SK-N-SH (cell line): ENCODE measurements at regions not wholly inside any gene's neighbourhood (a gene's known extent, or its start where the extent isn't known, plus 50 kb on each side); places are given as distances from the start of the nearest gene placed in this dataset.

Experiments
- CTCF ChIA-PET: fragments of 300-600, 350-600 bp; formaldehyde crosslinking; extraction: SDS; loops from one replicate; lab custom pipeline; 2021; lab: Yijun Ruan, JAX
- POLR2A ChIA-PET: fragments of 350-600 bp; sonication (Branson Sonifier 250); formaldehyde crosslinking; extraction: SDS; loops from one replicate; lab custom pipeline; 2020; ENCODE audit warnings: antibody characterized with exemption, inconsistent platforms; lab: Yijun Ruan, JAX
- DNase-seq: peaks from one replicate; pipeline ENCODE4 v3.0.0; 2012
- H2AFZ ChIP-seq: fragments of 200-600 bp; sonication (generic); 2 replicates; pipeline ENCODE4 v1.8.1; 2016; ENCODE audit warnings: antibody characterized with exemption, mild to moderate bottlenecking, low read depth
- H3F3A ChIP-seq: fragments of 200-600 bp; sonication (generic); replicated peaks from 2 replicates; pipeline ENCODE3; 2016; ENCODE audit warnings: antibody characterized with exemption, mild to moderate bottlenecking; ENCODE audit not compliant: insufficient read depth
- H3K27ac ChIP-seq, 2 experiments: fragments of 200-500 bp in 1 of 2; fragments of 200-600 bp in 1 of 2; sonication (Bioruptor generic) in 1 of 2; sonication (generic), shearing (Covaris generic) in 1 of 2; 2 replicates each; pipeline versions ENCODE4 v1.5.1 to v1.6.1; 2014 to 2016; ENCODE audit warnings: low read depth in 2 of 2, inconsistent platforms in 1 of 2, low read length in 1 of 2, mild to moderate bottlenecking in 1 of 2, mixed read lengths in 1 of 2
- H3K27me3 ChIP-seq: fragments of 200-600 bp; sonication (generic), shearing (Covaris generic); 2 replicates; pipeline ENCODE4 v1.6.1; 2016; ENCODE audit warnings: mixed run types; ENCODE audit not compliant: insufficient read depth
- H3K36me3 ChIP-seq, 2 experiments: fragments of 200-500 bp in 1 of 2; fragments of 200-600 bp in 1 of 2; sonication (Bioruptor generic) in 1 of 2; sonication (generic) in 1 of 2; replicated peaks in 1 of 2; 2 replicates each; pipeline versions ENCODE3 to v1.5.1; 2014 to 2016; ENCODE audit warnings: low read length in 1 of 2, mild to moderate bottlenecking in 1 of 2; ENCODE audit not compliant: insufficient read depth in 2 of 2, control insufficient read depth in 1 of 2
- H3K4me1 ChIP-seq, 2 experiments: fragments of 200-500 bp in 1 of 2; fragments of 200-600 bp in 1 of 2; sonication (Bioruptor generic) in 1 of 2; sonication (generic), shearing (Covaris generic) in 1 of 2; 2 replicates each; pipeline versions ENCODE4 v1.5.1 to v1.6.1; 2014 to 2016; ENCODE audit warnings: low read depth in 1 of 2, low read length in 1 of 2, mixed run types in 1 of 2; ENCODE audit not compliant: insufficient read depth in 2 of 2, control insufficient read depth in 1 of 2
- H3K4me2 ChIP-seq: fragments of 200-600 bp; sonication (generic), shearing (Covaris generic); 2 replicates; pipeline ENCODE4 v1.6.1; 2017; ENCODE audit warnings: mixed run types
- H3K4me3 ChIP-seq, 2 experiments: fragments of 200-500 bp in 1 of 2; fragments of 200-600 bp in 1 of 2; sonication (Bioruptor generic) in 1 of 2; sonication (generic), shearing (Covaris generic) in 1 of 2; 2 replicates each; pipeline versions ENCODE4 v1.5.1 to v1.8.1; 2014 to 2016; ENCODE audit warnings: low read depth in 2 of 2, inconsistent platforms in 1 of 2, low read length in 1 of 2, mild to moderate bottlenecking in 1 of 2, mixed read lengths in 1 of 2, moderate library complexity in 1 of 2
- H3K79me2 ChIP-seq: fragments of 200-600 bp; sonication (generic); 2 replicates; pipeline ENCODE4 v1.8.1; 2017; ENCODE audit warnings: mild to moderate bottlenecking; ENCODE audit not compliant: insufficient read depth
- H3K9ac ChIP-seq: fragments of 200-600 bp; sonication (generic); 2 replicates; pipeline ENCODE4 v1.6.1; 2017; ENCODE audit warnings: mixed run types
- H3K9me2 ChIP-seq: fragments of 200-600 bp; sonication (generic); 2 replicates; pipeline ENCODE4 v1.6.1; 2017; ENCODE audit warnings: mixed run types
- H3K9me3 ChIP-seq: fragments of 200-600 bp; sonication (generic); 2 replicates; pipeline ENCODE4 v1.6.1; 2017; ENCODE audit warnings: mixed run types, mild to moderate bottlenecking, moderate library complexity
- H4K20me1 ChIP-seq: fragments of 200-600 bp; sonication (generic); 2 replicates; pipeline ENCODE4 v1.6.1; 2017; ENCODE audit warnings: mild to moderate bottlenecking, mixed run types; ENCODE audit not compliant: insufficient read depth
- EP300 ChIP-seq, 2 experiments: IDR thresholded peaks; 2 replicates each; pipeline versions ENCODE4 v1.4.0 to v1.6.1; 2012; ENCODE audit warnings: borderline replicate concordance in 1 of 2, low read depth in 1 of 2, low read length in 1 of 2
- EZH2phosphoT487 ChIP-seq: fragments of 200-600 bp; sonication (generic); IDR thresholded peaks from 2 replicates; pipeline ENCODE4 v1.6.1; 2017; ENCODE audit warnings: low read depth, mixed run types, mild to moderate bottlenecking, antibody characterized with exemption, moderate library complexity, borderline replicate concordance
- FOSL2 ChIP-seq: IDR thresholded peaks from 2 replicates; pipeline ENCODE4 v1.4.0; 2012; ENCODE audit warnings: low read depth, mild to moderate bottlenecking, moderate library complexity, borderline replicate concordance
- FOXJ3 ChIP-seq: sonication (generic); formaldehyde crosslinking; IDR thresholded peaks from 2 replicates; pipeline ENCODE4 v1.5.1; 2020; ENCODE audit warnings: mild to moderate bottlenecking, missing genetic modification reagents
- FOXM1 ChIP-seq: IDR thresholded peaks from 2 replicates; pipeline ENCODE4 v1.4.0; 2012; ENCODE audit warnings: low read depth, mild to moderate bottlenecking
- GABPA ChIP-seq: IDR thresholded peaks from 2 replicates; pipeline ENCODE4 v1.4.0; 2012; ENCODE audit warnings: low read depth, mild to moderate bottlenecking
- GATA2 ChIP-seq: sonication (generic); formaldehyde crosslinking; IDR thresholded peaks from 2 replicates; pipeline ENCODE4 v1.5.0; 2020; ENCODE audit warnings: mild to moderate bottlenecking, missing genetic modification reagents
- JUND ChIP-seq: IDR thresholded peaks from 2 replicates; pipeline ENCODE4 v1.4.0; 2012
- MEF2A ChIP-seq: IDR thresholded peaks from 2 replicates; pipeline ENCODE4 v1.4.0; 2012; ENCODE audit warnings: low read depth, borderline replicate concordance
- POLR2AphosphoS5 ChIP-seq: IDR thresholded peaks from 2 replicates; pipeline ENCODE4 v1.6.1; 2012; ENCODE audit warnings: low read depth, low read length
- RAD21 ChIP-seq: IDR thresholded peaks from 2 replicates; pipeline ENCODE4 v1.6.1; 2012; ENCODE audit warnings: mild to moderate bottlenecking, low read length
- RXRA ChIP-seq: IDR thresholded peaks from 2 replicates; pipeline ENCODE4 v1.4.0; 2012; ENCODE audit warnings: low read depth, mild to moderate bottlenecking, borderline replicate concordance
- TAF1 ChIP-seq: IDR thresholded peaks from 2 replicates; pipeline ENCODE4 v1.6.1; 2012; ENCODE audit warnings: low read depth, mild to moderate bottlenecking, low read length, moderate library complexity, borderline replicate concordance
- TEAD4 ChIP-seq: IDR thresholded peaks from 2 replicates; pipeline ENCODE4 v1.4.0; 2012; ENCODE audit warnings: mild to moderate bottlenecking, borderline replicate concordance; ENCODE audit not compliant: insufficient read depth
- WGBS: methylation state at CpG from one replicate; pipeline ENCODE4 v1.1.6; 2017; ENCODE audit warnings: low lambda C conversion rate; 5-methylcytosine and 5-hydroxymethylcytosine counted together
- TF ChIP-seq, protein P1 (sequence below): IDR thresholded peaks from 2 replicates; pipeline ENCODE4 v1.4.0; 2012; ENCODE audit warnings: low read depth, borderline replicate concordance
- TF ChIP-seq, protein P2 (sequence below): fragments of 200-600 bp; sonication (generic); IDR thresholded peaks from 2 replicates; pipeline ENCODE4 v1.6.1; 2017; ENCODE audit warnings: antibody characterized with exemption, mild to moderate bottlenecking, moderate library complexity
- TF ChIP-seq, protein P3 (sequence below): fragments of 150-350 bp; IDR thresholded peaks from 2 replicates; pipeline ENCODE4 v1.6.1; 2016; ENCODE audit warnings: mild to moderate bottlenecking, low read depth, low read length

DNA sequence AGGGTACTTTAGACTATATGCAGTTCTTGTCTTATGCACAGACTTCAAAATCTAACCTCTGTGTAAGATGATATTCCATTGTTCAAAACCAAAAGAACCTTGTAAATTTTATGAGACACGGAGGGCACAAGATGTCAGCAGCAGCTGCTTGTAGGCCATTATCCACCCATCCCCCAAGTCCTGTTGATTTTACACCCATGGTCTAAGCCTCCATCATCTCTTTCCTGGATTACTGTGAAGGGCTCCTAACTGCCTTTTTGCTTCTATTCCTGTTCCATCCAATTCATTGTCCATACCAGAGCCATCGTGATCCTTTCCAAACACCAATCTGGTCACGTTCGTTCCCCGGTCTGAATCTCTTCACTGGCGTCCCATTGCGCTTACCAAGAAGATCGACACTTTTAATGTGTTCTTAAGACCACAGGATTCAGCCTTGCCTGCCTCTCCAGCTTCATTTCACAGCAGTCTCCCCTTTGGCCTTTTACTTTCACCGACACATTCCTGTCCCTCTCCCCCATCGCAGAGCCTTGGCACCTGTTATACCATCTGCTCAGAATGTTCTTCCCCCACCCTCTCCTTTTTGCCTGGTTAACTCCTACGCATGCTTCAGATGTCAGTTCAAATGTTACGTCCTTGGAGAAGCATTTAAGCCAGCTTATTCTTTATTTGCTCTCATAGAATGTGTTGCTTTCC, 107.3 kb upstream of the POU3F1 start:
- H3K4me3 ChIP-seq, result no peak overlapping the region
- WGBS, result 38% methylated on average over 12 of the region's 12 CpGs
- H3K27ac ChIP-seq, result no peak overlapping the region
- no peak overlapping the region for H3K4me2 ChIP-seq
- peaks cover 0 to 6% of the 10 kb centered on the region in 2 experiments; a peak in 1 of 4 replicates for H3K4me1 ChIP-seq
- no peaks in the 10 kb centered on the region for H3K79me2 ChIP-seq
- no peak overlapping the region for H2AFZ ChIP-seq
- CTCF ChIA-PET, result interaction anchor here (0.8 to 3.0 kb wide), 2 partner anchors 16 to 36 kb away, joined by 3 to 12 read pairs; no protein-coding TSS in a partner anchor
- TF ChIP-seq JUND, result no peak
- TF ChIP-seq FOXM1, result no peak
- TF ChIP-seq RXRA, result no peak
- no peak for TF ChIP-seq MEF2A
- no peak for TF ChIP-seq RAD21
- no peak for TF ChIP-seq GATA2 (CRISPR knock-in tag)
- no peak for TF ChIP-seq TAF1
- H3K9ac ChIP-seq, result no peak overlapping the region
- no peaks in the 10 kb centered on the region for H3K9me3 ChIP-seq
- no peaks in the 10 kb centered on the region for H3K9me2 ChIP-seq
- POLR2A ChIA-PET, result no interaction called here
- H3F3A ChIP-seq, result no peaks in the 10 kb centered on the region
- H3K36me3 ChIP-seq, result no peaks in the 10 kb centered on the region
- H4K20me1 ChIP-seq, result no peaks in the 10 kb centered on the region
- DNase-seq, result no peak
- H3K27me3 ChIP-seq, result no peaks in the 10 kb centered on the region; the same call in 1 of the 2 replicates

DNA sequence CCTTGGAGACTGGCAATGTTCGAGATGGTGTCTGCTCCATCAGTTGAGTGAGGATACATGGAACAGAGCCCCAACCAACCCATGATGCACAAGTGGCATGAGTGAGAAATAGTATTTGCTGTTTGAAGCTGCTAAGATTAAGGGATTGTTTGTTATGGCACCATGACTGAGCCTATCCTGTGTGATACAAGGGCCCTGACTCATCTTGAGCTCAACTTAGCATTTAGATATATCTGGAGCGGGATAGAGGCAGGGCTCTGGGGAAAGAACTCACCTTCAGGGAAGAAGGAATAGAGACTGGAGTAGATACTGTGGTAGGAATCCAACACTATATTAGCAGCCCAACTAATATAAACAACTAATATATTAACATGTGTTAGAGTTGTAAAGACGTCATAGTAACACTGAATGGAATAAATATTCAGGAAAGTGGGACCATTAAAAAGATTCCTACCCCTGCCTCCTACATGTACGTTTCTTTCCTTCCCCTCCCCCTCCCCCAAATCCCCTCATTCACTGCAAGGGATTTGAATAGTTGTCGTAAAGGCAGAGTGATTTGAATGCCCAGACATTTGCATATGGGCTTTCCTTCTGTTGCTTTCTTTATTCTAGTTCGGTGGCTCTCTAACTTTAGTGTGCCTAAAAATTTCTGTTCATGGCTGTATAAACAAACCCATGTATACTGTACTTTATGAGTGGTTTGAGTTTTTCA, 106.6 kb upstream of the POU3F1 start:
- H3K36me3 ChIP-seq, result no peaks in the 10 kb centered on the region
- no peak overlapping the region for H2AFZ ChIP-seq
- ChIA-PET CTCF (interaction anchor here (0.7 to 3.0 kb wide), 7 partner anchors 15 to 125 kb away, joined by 3 to 12 read pairs (median 4); no protein-coding TSS in a partner anchor), POLR2A (no interaction called here)
- H3K4me2 ChIP-seq, result no peak overlapping the region
- no peak for DNase-seq
- no peaks in the 10 kb centered on the region for H3K9me3 ChIP-seq
- no peaks in the 10 kb centered on the region for H3K9me2 ChIP-seq
- H3K4me3 ChIP-seq, result no peak overlapping the region
- peaks cover 0 to 6% of the 10 kb centered on the region in 2 experiments; a peak in 1 of 4 replicates for H3K4me1 ChIP-seq
- no peaks in the 10 kb centered on the region; the same call in 1 of the 2 replicates for H3K27me3 ChIP-seq
- WGBS, result 14% methylated on average over 6 of the region's 6 CpGs
- TF ChIP-seq, protein P1, sequence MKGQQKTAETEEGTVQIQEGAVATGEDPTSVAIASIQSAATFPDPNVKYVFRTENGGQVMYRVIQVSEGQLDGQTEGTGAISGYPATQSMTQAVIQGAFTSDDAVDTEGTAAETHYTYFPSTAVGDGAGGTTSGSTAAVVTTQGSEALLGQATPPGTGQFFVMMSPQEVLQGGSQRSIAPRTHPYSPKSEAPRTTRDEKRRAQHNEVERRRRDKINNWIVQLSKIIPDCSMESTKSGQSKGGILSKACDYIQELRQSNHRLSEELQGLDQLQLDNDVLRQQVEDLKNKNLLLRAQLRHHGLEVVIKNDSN, result no peak
- no peak for TF ChIP-seq EZH2phosphoT487
- no peak for TF ChIP-seq FOXJ3 (CRISPR knock-in tag)
- TF ChIP-seq FOSL2, result no peak
- TF ChIP-seq MEF2A, result no peak
- no peak for TF ChIP-seq POLR2AphosphoS5
- no peak for TF ChIP-seq TEAD4
- TF ChIP-seq, protein P2, sequence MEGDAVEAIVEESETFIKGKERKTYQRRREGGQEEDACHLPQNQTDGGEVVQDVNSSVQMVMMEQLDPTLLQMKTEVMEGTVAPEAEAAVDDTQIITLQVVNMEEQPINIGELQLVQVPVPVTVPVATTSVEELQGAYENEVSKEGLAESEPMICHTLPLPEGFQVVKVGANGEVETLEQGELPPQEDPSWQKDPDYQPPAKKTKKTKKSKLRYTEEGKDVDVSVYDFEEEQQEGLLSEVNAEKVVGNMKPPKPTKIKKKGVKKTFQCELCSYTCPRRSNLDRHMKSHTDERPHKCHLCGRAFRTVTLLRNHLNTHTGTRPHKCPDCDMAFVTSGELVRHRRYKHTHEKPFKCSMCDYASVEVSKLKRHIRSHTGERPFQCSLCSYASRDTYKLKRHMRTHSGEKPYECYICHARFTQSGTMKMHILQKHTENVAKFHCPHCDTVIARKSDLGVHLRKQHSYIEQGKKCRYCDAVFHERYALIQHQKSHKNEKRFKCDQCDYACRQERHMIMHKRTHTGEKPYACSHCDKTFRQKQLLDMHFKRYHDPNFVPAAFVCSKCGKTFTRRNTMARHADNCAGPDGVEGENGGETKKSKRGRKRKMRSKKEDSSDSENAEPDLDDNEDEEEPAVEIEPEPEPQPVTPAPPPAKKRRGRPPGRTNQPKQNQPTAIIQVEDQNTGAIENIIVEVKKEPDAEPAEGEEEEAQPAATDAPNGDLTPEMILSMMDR, result no peak
- TF ChIP-seq, protein P3, sequence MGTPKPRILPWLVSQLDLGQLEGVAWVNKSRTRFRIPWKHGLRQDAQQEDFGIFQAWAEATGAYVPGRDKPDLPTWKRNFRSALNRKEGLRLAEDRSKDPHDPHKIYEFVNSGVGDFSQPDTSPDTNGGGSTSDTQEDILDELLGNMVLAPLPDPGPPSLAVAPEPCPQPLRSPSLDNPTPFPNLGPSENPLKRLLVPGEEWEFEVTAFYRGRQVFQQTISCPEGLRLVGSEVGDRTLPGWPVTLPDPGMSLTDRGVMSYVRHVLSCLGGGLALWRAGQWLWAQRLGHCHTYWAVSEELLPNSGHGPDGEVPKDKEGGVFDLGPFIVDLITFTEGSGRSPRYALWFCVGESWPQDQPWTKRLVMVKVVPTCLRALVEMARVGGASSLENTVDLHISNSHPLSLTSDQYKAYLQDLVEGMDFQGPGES, result no peak
- no peak for TF ChIP-seq RAD21
- TF ChIP-seq GABPA, result no peak
- no peak for TF ChIP-seq TAF1
- no peak for TF ChIP-seq EP300 (IDR thresholded peaks at IDR 0.05; ENCODE audit: borderline replicate concordance in 1 of 2, low read depth in 1 of 2, low read length in 1 of 2)
- H3K27ac ChIP-seq, result no peak overlapping the region
- no peaks in the 10 kb centered on the region for H3K79me2 ChIP-seq
- H3K9ac ChIP-seq, result no peak overlapping the region
- H3F3A ChIP-seq, result no peaks in the 10 kb centered on the region
- no peaks in the 10 kb centered on the region for H4K20me1 ChIP-seq
